T-helper 17 cell (primary cell): ENCODE measurements at regions not wholly inside any gene's neighbourhood (a gene's known extent, or its start where the extent isn't known, plus 50 kb on each side); places are given as distances from the start of the nearest gene placed in this dataset.
"Not testable (repeated sequence)": the region's sequence is repeated elsewhere in the genome, so short reads cannot be mapped to it uniquely, and the experiment has no call there.

Experiments used
- ATAC-seq: fragments of 150-1000 bp; cut with Tn5 transposase; 2 replicates; pipeline ENCODE4 v1.10.0; 2021; ENCODE audit warnings: mild to moderate bottlenecking, moderate library complexity
- DNase-seq, 3 donors: peaks; one replicate each; pipeline versions ENCODE4 v3.0.0 to v3.0.0-alpha.2; 2020 to 2021
- H3K9me3 ChIP-seq: one replicate; pipeline ENCODE4 v1.7.0; 2013; ENCODE audit warnings: low read length, mild to moderate bottlenecking; ENCODE audit not compliant: control insufficient read depth, poor library complexity, severe bottlenecking
- H3K27ac Mint-ChIP-seq: one replicate; pipeline ENCODE4 v1.8.0; 2022; ENCODE audit warnings: mild to moderate bottlenecking, moderate library complexity, mixed read lengths
- H3K27me3 Mint-ChIP-seq: one replicate; pipeline ENCODE4 v1.8.0; 2022; ENCODE audit warnings: mixed read lengths
- H3K36me3 Mint-ChIP-seq: one replicate; pipeline ENCODE4 v1.8.0; 2022; ENCODE audit warnings: low read depth, mixed read lengths
- H3K4me1 Mint-ChIP-seq: one replicate; pipeline ENCODE4 v1.8.0; 2022; ENCODE audit warnings: mild to moderate bottlenecking, mixed read lengths
- H3K4me3 Mint-ChIP-seq: one replicate; pipeline ENCODE4 v1.8.0; 2022; ENCODE audit warnings: mild to moderate bottlenecking, moderate library complexity, mixed read lengths

- not testable (repeated sequence) for H3K4me3 Mint-ChIP-seq, ATAC-seq, H3K36me3 Mint-ChIP-seq, H3K9me3 ChIP-seq, H3K27ac Mint-ChIP-seq, H3K27me3 Mint-ChIP-seq, DNase-seq, H3K4me1 Mint-ChIP-seq
These were observed 231.5 kb downstream of the NPIPA7 start for GRCh38 chr16:16610389-16610967.

DNA sequence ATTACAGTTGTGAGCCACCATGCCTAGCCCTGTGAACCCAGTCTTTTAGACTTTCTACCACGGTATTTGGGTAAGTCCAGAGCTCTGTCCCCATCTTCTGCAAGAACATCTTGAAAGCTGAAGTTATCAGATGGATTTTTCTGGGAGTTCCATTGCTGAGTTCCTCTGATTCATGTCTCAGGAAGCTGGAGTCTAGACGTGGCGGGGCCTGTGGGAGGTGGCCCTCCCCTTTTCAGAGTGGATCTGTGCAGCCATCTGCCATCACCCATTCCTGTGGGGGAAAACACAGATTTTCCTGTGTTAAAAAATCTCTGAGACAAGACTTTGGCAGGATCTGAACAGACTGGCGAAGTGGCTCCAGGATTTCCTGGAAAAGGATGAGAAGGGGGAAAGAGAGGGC, 234.3 kb downstream of the NPIPA7 start:
- not testable (repeated sequence) for ATAC-seq, H3K27me3 Mint-ChIP-seq, H3K4me3 Mint-ChIP-seq, H3K36me3 Mint-ChIP-seq, H3K4me1 Mint-ChIP-seq, H3K27ac Mint-ChIP-seq, H3K9me3 ChIP-seq, DNase-seq

DNA sequence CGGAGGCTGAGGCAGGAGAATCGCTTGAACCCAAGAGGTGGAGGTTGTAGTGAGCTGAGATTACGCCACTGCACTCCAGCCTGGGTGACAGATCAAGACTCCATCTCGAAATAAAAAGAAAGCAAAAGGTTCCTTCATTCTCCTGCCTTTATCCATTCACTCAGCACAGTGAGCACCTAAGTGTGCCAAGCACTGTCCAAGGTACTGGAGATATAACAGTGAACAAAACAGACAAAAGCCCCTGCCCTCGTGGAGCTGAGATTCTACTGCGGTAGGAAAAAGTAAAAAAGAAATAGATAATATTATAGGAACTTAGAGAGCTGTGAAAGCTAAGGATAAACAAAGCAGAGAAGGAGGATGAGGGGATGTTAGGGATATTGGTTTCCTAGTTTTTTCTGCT, 235.5 kb downstream of the NPIPA7 start:
- H3K27me3 Mint-ChIP-seq, H3K27ac Mint-ChIP-seq, ATAC-seq, H3K4me1 Mint-ChIP-seq, H3K4me3 Mint-ChIP-seq, DNase-seq, H3K9me3 ChIP-seq, H3K36me3 Mint-ChIP-seq: not testable (repeated sequence)

GRCh38 chr16:16618963-16619465, 240.1 kb downstream of the NPIPA7 start:
- H3K36me3 Mint-ChIP-seq, H3K4me3 Mint-ChIP-seq, H3K27ac Mint-ChIP-seq, DNase-seq, H3K27me3 Mint-ChIP-seq, ATAC-seq, H3K4me1 Mint-ChIP-seq, H3K9me3 ChIP-seq: not testable (repeated sequence)

GRCh38 chr16:16624367-16624766, 245.4 kb downstream of the NPIPA7 start:
- H3K27ac Mint-ChIP-seq, H3K4me3 Mint-ChIP-seq, H3K27me3 Mint-ChIP-seq, H3K36me3 Mint-ChIP-seq, H3K4me1 Mint-ChIP-seq, ATAC-seq, H3K9me3 ChIP-seq, DNase-seq: not testable (repeated sequence)

DNA sequence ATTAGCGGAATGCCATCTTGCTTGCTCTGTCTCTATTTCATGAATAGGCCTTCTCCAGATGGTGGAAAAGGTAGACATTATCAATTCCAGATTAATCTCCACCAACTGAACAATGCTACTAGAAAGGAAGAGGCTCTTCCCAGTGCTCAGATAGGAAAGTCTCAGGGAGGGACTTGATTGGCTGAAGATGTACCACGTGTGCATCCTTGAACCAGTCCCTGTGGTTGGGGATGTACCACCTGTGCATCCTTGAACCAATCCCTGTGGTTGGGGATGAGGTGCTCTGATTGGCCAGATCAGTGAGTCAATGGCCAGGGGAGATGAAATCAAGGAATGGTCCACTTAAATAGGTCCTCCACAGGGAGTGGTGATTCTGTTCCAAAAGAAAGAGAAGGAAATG, 246.2 kb downstream of the NPIPA7 start:
- H3K36me3 Mint-ChIP-seq, result not testable (repeated sequence)

GRCh38 chr16:16627865-16628264, 248.9 kb downstream of the NPIPA7 start:
- DNase-seq, H3K4me1 Mint-ChIP-seq, H3K9me3 ChIP-seq, H3K27me3 Mint-ChIP-seq, ATAC-seq, H3K4me3 Mint-ChIP-seq, H3K27ac Mint-ChIP-seq, H3K36me3 Mint-ChIP-seq: not testable (repeated sequence)

More for the DNA sequence above, 246.2 kb downstream of the NPIPA7 start:
- not testable (repeated sequence) for DNase-seq, H3K9me3 ChIP-seq, H3K27me3 Mint-ChIP-seq, ATAC-seq, H3K27ac Mint-ChIP-seq, H3K4me3 Mint-ChIP-seq, H3K4me1 Mint-ChIP-seq

DNA sequence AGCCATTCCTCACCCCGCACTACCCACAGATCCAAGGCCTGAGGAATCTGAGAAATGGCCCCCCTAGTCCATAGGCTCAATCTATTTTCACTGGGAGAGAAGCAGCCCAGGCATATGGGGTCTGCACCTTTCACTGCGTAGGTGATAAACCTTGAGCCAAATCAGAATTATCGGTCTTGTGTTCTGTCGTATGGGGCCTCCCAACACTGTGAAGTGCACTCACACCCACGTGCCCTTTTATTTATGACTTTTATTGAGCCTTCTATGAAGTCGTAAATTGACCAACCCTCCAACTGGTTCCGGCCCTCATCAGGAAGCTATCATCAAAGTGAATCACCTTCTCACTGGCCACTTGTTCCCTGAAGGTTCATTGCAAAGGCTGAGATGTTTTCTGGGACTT, 259.3 kb downstream of the NPIPA7 start:
- not testable (repeated sequence) for DNase-seq, H3K4me3 Mint-ChIP-seq, H3K4me1 Mint-ChIP-seq, H3K27me3 Mint-ChIP-seq, H3K36me3 Mint-ChIP-seq, ATAC-seq, H3K9me3 ChIP-seq, H3K27ac Mint-ChIP-seq

- not testable (repeated sequence) for H3K27ac Mint-ChIP-seq, H3K4me1 Mint-ChIP-seq, H3K9me3 ChIP-seq, DNase-seq, H3K27me3 Mint-ChIP-seq, ATAC-seq, H3K36me3 Mint-ChIP-seq, H3K4me3 Mint-ChIP-seq
These were observed 259.8 kb downstream of the NPIPA7 start for GRCh38 chr16:16638714-16639113.

GRCh38 chr16:16643828-16644227, 264.9 kb downstream of the NPIPA7 start:
- H3K9me3 ChIP-seq, H3K27me3 Mint-ChIP-seq, DNase-seq, H3K27ac Mint-ChIP-seq, H3K4me1 Mint-ChIP-seq, ATAC-seq, H3K36me3 Mint-ChIP-seq, H3K4me3 Mint-ChIP-seq: not testable (repeated sequence)

DNA sequence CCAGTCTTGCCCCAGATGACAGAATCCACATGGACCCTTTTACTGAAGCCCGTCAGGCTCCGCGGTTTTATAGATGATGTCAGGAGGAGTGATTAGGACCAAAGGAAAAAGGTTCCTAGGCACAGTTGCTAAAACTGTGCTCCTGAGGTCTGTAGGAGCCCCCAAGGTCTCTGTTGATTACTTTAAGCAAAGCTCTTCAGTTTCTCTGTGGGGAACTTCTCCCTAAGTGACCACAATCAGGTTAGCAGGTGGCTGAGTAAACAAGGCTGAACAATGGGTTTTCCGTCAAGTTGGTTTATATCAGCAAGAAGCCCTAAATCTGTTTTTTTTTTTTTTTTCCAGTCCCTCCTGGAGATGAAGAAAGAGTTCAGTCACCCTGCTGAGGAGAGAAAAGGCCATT, 269.1 kb downstream of the NPIPA7 start:
- not testable (repeated sequence) for ATAC-seq, H3K9me3 ChIP-seq, H3K27ac Mint-ChIP-seq, H3K4me1 Mint-ChIP-seq, DNase-seq, H3K36me3 Mint-ChIP-seq, H3K27me3 Mint-ChIP-seq, H3K4me3 Mint-ChIP-seq

- not testable (repeated sequence) for DNase-seq, H3K4me3 Mint-ChIP-seq, H3K27me3 Mint-ChIP-seq, H3K9me3 ChIP-seq, H3K4me1 Mint-ChIP-seq, H3K36me3 Mint-ChIP-seq, ATAC-seq, H3K27ac Mint-ChIP-seq
These were observed 293.4 kb downstream of the NPIPA7 start for GRCh38 chr16:16672180-16672812.

GRCh38 chr16:16674820-16675219, 295.9 kb downstream of the NPIPA7 start:
- H3K27ac Mint-ChIP-seq, H3K27me3 Mint-ChIP-seq, DNase-seq, H3K9me3 ChIP-seq, H3K36me3 Mint-ChIP-seq, H3K4me3 Mint-ChIP-seq, ATAC-seq, H3K4me1 Mint-ChIP-seq: not testable (repeated sequence)

DNA sequence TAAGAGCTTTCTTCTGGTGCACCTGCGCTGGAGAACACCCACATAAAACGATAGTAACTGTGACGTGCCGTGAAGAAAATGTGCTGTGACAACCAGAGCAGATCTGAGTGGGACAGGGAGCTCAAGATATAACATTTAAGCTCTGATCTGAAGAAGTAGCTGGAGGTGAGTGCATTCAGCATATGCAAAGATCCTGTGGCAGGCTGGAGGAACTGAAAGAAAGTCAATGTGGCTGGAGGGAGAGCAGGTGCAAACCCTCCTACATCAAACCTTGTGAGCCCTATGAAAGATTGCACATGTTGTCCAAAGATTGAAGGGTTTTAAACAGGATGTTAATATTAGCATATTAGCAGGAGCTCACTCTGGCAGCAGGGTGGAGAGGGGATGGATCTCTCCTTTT, 342.9 kb downstream of the NPIPA7 start:
- H3K4me3 Mint-ChIP-seq, DNase-seq, H3K36me3 Mint-ChIP-seq, H3K27me3 Mint-ChIP-seq, H3K9me3 ChIP-seq, ATAC-seq, H3K4me1 Mint-ChIP-seq, H3K27ac Mint-ChIP-seq: not testable (repeated sequence)
